ACHN (cell line): ENCODE measurements at regions not wholly inside any gene's neighbourhood (a gene's known extent, or its start where the extent isn't known, plus 50 kb on each side); places are given as distances from the start of the nearest gene placed in this dataset.

Source experiments
- DNase-seq: peaks from one replicate; pipeline ENCODE4 v3.0.0-alpha.2; 2015
- in situ Hi-C: cut with HindIII; loops from 2 replicates; pipeline ENCODE4 v1.10.0; 2017; ENCODE audit warnings: low sequenced_read_pairs, low pct_ligation_motif_present, low pct_unique_long_range_greater_than_20kb

DNA sequence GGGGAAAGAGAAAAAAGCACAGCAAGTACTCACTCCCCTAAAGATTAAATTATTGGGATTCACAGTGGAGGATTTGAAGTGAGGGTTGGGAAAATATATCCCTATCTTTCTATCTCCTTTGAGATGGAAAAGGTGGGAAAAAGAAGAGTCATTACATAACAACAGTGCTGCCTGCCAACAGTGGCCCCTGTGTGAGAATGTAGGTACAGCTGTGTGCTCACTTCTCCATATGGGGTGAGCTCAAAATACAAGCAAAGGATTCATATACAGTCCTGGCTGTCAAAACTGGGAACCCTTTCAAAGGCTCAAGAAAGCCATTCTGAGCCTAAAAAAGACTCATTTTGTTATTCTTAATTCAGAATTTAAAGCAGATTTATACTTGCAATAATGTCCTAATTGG lies 458.5 kb downstream of the GPAM start:
- in situ Hi-C loops: no loop called here
- DNase-seq: no peak

DNA sequence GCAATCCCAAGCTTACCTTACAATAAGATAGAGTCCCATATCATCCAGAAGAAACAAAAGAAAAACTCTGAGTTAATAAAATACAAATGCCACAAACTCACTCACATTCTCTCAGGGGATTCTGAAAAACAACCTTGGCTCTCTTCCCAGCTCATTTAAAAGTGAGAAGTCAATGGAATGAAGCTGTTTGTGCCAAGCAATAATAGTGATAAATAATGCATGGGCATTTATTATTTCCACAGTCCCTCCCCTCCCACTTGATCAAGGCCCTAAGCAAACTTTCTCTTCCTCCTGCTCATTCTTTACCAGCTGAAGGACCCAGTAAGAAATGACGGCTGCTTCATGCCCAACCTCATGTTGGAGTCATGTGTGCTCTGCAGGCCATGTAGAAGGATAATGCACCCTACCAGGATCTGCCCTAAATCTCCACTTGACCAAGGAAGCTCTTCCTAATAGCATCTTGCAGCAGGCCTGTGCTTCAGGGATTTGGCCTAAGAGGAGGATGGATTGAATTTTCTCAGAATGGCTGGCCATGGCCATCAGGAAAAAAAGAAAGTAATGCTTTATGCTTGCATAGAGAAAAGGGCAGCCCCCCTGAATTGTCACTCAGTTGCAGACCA lies 451.3 kb downstream of the GPAM start:
- no peak for DNase-seq
- in situ Hi-C loops: no loop called here

DNA sequence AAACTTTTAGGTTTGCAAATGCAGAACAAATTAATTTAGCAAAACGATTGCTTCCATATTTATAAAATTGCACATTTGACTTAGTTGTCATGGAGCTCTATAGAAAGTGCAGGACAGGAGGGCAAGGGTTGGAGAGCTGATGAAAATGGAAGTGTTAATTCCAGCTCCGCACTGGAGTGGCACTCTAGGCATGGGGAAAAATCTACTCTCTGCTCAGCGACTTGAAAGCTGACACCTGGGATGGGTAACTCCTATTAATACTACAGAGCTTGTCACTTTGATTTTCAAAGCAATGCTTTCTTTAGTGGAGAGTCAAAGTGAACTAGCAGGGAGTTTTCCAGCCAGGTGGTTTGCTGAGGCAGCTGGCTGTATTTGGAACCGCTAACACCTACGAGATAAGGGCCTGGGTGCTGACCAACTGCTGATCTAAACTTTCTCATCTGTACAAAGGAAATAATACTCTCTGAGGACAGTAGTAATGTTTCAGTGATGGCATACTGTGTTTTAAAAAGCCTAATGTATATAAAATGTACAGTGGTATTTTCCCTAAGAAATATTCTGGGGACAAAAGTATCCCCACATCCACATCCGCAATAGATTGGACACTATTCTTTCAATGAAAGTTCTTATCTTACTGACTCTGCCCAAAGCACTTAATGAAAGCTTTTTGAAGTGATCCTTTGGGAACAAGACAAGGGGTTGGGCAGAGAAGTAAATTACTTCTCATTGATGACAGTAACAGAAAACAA lies 444.3 kb downstream of the GPAM start:
- in situ Hi-C loops: no loop called here
- no peak for DNase-seq

DNA sequence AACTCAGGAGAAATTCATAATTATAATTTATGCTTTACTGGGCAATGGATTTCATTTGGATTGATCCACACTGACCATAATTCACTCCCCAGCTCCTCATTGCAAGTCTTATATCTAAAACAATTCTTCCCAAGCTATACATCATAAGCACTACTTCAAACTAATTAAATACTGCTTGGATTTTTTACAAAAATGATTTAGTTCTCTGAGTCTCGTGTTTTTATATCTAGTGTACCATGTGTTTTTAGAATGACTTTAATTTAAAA lies 443.8 kb downstream of the GPAM start:
- no peak for DNase-seq
- in situ Hi-C loops: no loop called here

DNA sequence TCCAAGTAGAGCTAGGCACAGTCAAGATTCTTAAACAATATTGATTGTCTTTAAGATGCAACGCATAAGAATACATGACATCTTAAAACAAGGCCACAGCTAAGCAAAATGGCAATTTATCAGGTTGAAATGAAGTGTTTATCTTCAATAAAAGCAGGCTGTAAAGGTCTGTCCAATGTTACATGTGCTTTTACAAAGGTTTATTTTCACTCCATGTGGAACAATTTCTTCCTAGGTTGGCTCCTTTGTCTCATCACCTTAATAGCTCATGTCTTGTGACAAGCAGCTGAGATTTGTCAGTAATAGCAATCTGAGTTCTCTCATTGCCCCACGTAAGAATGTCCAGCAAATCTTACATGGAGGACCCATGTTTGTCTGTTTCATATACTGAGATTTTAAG lies 437.6 kb downstream of the GPAM start:
- in situ Hi-C loops: no loop called here
- DNase-seq: no peak

DNA sequence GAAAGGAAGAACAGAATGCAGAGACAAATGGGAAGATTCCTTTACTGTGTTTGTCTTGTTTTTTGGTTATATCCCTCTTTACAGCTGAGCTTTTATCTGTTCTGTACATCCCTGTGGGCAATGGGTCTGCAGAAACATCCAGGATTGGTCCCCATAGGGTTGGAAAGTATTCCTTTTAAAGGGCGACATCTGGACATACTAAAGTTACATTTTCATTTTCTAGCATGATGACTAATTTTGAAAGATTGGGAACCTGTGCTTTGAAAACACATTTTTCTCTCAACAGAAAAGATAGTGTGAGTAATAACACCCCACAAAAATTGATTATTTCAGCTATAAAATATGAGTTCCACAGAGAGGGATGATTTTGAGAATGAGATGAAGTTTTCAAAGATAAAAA lies 435.8 kb downstream of the GPAM start:
- DNase-seq: no peak
- in situ Hi-C loops: no loop called here

DNA sequence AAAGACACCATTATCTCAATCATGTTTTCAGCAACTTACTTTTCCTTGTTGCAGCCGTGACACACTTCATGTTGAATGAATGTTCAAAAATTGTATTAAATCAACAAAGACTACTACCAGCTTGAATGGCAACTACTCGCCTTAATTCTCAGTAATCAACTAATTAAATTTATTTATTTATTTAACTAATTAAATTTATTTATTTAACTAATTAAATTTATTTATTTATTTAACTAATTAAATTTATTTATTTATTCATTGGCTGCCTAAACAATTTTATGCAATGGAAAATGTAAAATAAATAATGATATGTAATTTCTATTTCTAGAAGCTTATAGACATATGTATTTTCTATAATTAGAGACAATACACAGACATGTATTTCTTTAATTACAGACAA lies 435.4 kb downstream of the GPAM start:
- in situ Hi-C loops: no loop called here

DNA sequence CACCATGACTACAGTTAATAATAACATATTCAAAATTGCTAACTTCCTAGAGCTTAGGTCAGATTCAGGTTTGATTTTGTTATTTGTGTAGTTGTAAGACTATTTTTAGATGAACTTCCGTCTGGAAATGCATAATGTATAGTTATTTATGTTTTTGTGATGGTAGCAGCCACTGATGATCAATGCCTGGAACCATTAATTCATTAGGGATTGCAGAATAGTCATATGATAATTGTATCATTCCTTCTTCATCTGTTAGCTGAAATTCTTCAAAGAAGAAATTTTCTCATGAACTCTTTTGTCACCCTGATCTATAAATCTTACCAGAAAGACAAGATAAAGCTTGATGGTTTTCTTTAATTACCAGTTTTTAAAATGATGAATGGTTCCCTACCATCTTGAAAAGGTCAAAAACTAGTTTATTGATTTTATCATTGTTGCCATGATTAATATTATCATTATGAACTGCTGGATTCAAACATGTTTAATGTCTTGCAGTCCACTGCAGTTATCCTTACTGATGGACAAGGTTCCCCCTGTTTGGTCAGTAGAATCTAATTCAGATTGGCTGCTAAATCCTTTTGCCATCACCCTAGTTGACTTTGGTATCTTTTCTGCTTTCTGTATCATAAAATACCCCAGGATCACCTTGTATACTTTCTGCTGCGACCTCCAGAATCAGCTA lies 433.3 kb downstream of the GPAM start:
- no peak for DNase-seq
- in situ Hi-C loops: no loop called here

More for the DNA sequence above, 435.4 kb downstream of the GPAM start:
- no peak for DNase-seq

DNA sequence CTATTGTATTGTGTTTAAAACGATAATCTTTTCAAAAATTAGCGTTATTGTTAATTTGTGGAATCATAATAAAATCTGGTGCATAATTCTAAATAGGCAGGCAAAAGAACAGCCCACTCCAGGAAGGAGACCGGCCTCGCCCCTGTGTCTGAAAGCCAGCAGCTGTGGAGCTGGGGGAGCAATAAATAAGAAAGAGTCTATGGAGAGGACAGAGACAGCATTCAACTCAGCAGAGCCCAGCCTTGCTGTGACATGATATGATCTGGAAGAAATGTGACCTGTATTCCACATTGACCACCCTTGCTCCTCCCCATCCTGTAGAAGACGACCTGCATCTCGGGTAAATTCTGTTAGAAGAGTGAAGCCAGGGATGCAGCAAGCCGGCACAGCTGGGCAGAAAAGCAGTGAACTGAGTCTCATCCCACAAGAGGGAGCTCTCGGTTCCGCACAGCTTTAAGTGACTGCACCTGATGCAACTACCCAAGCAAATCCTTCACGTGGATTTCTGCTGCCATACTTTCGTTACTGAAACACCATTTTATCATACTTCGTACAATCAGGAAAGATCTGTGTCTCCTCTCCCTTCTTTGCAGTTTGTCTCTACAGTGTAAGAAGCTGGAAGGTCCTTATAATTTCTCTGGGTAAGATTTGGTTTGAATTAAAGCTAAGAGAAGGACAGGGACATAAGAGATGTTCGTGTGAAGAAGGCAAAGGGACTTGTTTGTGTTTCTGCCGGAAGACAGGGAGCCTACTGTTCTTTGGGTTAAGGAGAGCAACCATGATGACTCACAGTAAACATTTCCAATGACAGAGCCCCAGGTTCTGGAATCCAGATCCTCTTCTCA lies 427.1 kb downstream of the GPAM start:
- peak; percentile 53 for DNase-seq

DNA sequence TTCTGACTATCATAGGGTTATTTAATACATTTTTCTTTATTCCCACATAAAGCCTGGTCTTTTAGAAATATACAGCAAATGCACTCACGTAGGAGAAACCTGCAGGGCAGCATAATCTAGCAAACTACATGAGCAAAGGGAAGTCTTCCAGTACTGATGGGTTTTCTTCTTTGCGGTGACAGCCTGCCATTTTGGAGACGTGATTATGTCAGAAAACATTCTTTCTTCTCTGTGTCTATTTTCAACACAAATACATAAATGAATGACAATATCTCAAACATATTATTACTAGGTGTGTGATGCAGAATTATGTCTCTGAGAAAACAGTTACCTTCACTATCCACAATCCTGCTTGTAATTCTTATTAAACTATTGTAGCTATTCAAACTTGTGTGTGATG lies 425.0 kb downstream of the GPAM start:
- no peak for DNase-seq
- in situ Hi-C loops: no loop called here

More for the DNA sequence above, 427.1 kb downstream of the GPAM start:
- in situ Hi-C loops: no loop called here

DNA sequence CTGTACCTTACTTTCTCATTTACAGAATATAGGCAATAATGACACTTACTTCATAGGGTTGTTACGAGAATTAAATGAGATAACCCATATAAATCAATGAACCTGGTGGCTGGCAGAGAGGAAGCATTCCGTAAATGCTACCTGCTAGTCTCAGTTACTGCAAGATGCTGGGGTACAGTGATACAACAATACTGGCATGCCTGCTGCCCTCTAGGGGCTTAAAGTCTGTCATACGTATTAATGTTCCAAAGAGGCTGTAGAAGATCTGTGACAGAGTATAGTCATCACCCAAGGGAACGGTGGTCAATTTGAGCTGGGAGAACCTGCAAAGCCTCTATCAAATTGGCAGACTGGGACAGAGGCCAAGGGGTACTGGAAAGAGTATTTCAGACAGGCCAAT lies 421.5 kb downstream of the GPAM start:
- in situ Hi-C loops: no loop called here
- no peak for DNase-seq

DNA sequence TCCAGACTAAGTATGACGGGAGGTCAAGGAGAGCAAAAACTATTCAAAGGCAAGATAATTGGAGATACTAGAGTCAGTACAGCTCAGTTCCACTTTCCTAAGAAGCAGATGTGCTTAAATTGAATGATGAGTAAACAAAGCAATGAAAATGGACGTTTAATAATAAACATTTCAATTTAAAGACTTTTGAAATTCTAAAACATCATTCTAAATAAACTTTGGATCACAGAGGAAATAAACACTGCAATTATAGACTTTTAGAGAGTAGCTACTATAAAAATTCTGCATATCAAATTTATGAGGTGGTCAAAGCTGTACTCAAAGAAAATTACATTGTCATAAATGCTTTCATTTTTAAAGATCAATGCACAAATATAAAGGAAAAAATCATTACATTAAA lies 418.3 kb downstream of the GPAM start:
- no peak for DNase-seq

DNA sequence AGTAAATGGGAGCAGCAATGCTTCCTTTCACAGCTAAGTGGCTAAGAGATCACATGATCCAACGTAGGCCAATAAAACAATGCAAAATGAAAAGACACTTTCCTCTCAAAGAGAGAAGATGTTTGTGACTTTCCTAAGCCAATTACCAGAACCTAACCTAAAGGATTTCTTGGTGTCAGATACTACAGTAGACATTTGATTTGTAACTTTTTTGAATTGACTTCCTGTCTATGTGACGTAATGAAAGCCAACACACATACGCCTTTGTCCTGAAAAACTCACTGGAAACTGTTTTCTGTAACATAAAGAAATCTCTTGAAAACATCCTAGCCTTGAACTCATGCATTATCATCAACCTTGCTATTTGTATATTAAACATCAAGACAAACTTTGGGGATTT lies 417.1 kb downstream of the GPAM start:
- in situ Hi-C loops: no loop called here
- no peak for DNase-seq

More for the DNA sequence above, 418.3 kb downstream of the GPAM start:
- in situ Hi-C loops: no loop called here

DNA sequence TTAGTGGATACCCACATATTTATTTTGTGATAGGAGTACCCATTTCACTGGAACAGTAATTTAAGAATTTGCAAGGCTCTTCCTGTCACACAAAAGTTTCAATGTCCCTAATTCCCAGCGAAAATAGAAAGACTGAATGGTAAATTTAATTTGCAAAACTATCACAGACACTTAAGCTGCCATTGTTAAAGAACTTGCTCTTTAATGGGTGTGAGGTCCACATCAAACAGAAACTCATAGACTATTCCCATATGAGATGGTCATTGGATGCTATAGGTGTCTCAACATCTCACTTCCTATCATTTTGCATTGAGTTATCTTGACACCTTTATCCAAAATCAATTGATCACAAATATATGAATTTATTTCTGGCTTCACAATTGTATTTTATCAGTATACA lies 415.9 kb downstream of the GPAM start:
- no peak for DNase-seq
- in situ Hi-C loops: no loop called here

DNA sequence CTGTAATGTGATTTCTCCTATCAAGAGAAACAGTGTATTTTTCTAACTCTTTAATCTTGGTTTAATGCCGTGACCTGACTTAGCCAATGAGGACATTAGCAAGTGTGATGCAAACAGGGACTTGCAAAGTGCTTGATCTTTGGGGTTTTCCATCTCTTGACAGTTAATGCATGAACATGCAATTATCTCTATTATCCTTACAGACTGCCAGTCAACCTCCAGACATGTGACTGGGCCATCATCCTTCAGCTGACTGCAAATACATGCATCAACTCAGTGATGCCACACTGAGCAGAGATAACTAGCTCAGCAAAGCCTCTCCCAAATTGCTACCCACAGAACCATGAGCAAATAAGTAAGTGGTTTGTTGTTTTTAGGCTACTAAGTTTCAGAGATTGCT lies 409.6 kb downstream of the GPAM start:
- in situ Hi-C loops: no loop called here
- no peak for DNase-seq

DNA sequence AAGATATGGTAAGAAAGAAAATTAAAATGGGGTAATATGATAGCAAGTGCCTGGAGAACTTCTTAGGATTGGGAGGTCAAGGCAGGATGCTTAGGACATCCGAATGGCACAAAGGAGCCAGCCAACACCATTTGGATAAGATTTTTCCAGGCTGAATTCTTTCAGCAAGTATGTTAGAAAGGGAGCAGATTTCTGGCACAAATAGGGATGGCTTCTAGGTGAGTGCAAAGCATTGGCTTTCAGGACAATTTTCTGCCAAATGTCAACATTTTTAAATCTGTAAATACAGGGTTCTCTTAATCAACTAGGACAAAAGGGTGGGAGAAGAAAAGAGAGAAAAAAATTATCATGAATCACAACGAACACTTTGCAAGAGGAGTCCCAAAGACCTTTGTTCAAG lies 409.1 kb downstream of the GPAM start:
- in situ Hi-C loops: no loop called here
- DNase-seq: no peak

DNA sequence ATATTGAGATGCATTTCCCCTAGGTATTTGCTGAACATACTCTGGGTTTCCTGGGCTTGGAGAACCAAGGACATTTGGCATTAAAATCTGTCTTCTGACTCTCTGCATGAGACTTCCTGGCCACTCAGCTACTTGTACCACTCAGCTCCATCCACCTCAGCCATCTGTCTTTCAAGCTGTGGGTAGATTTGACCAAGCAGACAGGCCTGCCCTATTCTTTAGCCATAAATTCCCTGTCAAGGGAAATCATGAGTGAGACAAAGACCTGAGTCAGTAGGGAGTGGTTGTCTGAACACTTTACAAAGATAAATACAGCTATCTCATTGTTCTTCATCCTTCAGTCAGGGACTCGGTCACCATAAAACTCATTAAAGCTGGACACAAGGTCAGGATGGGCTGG lies 399.1 kb downstream of the GPAM start:
- in situ Hi-C loops: no loop called here
- no peak for DNase-seq

DNA sequence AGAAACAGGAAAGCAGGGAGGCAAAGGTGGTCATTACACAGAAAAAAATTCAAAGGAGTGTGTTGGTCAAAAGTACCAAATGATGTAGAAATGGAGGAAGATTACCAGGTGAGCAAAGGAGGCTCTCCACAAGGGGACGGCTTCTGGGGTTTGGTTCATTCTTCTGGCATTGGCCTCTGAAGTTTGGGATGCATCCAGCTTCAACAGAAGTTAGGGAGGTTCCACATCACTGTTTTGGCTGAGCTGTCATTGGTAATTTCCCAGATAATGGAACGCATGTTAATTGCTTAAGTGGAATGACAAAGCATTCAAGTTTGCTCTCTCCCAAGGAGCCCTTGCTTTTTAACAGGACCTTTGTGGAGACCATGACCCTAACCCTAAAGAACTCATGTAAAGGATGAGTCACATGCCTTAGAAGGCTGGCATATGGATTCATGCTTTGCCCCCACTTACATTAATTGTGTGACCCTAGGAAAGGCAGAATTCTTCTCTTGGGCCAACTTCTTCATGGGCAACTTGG lies 398.6 kb downstream of the GPAM start:
- DNase-seq: no peak
- in situ Hi-C loops: no loop called here

DNA sequence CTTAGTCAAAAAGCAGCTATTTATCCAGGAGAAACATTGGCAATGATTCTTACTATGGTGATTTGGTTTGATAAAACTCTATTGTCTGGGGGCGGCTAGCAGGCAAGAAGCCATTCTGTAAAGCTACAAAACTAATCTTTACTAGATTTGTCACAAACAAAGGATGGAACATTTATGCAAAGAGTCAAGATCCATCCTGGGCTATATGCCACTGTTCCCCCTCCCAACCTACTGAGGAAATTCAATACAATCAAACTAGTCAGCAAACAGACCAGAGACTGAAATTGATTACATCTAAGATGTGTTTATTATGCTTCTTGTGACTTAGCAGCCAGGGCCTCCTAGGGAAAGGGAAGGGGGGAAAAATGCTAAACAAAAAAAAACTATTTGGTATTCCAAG lies 397.6 kb downstream of the GPAM start:
- in situ Hi-C loops: no loop called here
- no peak for DNase-seq
